DMS153 (cell line): ENCODE measurements at regions not wholly inside any gene's neighbourhood (a gene's known extent, or its start where the extent isn't known, plus 50 kb on each side); places are given as distances from the start of the nearest gene placed in this dataset.

ENCODE experiments used
- DNase-seq: peaks from one replicate; lab custom pipeline; 2025; lab: John Stamatoyannopoulos, UW

DNA sequence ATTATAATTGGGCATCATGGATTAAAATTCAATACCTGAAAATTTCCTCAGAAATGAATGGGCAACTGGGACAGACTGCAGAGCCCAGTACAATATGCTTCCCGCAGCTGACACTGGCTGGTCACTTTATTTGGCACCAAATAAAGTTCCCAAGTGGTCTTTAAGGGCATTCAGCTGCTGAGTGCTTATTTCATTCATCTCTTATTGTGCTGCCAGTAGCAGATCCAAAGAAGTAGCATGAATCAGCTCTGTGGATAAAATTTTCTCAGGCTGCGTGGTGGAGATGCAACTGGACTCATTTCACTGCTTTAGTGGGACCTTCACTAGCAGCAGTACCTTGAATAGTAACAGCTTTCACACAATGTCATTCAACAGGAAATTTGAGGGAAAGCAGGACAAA lies 226.3 kb upstream of the ADGRL2 start:
- no peak for DNase-seq

DNA sequence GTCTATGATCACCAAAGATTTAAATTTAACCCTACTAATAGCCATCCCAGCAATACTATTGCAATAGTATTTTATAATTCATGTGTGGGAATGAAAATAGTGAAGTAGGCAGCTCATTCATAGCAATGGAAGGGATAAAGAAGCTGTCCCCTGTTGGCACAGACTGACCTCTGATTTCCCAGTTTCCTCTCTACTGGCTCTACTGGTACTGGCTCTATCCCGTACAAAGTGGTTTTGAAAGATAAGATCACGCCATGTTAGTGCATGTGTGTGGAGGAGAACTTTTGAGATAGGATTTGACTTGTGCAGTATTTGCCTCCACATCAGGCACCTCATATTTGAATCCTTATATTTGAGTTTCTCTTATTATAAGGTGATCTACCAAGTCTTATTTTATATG lies 227.3 kb upstream of the ADGRL2 start:
- no peak for DNase-seq

- DNase-seq: no peak
These were observed 228.8 kb upstream of the ADGRL2 start for GRCh38 chr1:81571946-81572345.

DNA sequence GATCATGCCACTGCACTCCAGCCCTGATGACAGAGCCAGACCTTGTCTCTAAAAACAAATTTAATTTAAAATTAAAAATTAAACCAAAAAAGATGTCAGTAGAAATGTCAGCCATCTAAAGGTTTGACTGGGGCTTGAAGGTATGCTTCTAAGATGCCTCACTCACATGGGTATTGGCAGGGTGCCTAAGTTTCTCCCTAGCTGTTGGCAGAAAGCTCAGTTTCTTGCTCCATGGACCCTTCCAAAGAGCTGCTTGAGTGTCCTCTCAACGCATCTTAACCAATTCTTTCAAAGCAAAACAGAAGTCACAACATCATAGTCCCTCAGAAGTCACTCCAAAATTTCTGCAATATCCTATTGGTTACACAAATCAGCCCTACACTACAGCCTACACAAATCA lies 231.0 kb upstream of the ADGRL2 start:
- no peak for DNase-seq

GRCh38 chr1:81563632-81564031 lies 237.1 kb upstream of the ADGRL2 start:
- no peak for DNase-seq

DNA sequence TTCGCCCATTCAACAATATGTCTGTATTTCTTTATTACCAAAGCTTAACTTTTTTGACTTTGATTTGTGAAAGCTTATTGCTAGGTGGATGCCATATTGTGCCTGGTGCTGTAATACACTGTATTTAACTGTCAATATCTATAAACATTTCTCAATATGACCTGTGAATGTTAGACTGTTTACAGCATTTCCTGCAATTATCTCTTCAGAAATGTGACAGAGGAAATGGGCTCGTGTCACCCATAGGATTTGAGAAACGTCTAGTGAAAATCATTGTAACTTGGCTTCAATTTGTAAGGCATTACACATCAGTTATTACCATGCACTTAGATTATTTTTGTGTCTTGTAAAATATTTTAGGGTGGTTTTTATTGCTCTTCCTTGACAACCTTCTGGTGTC lies 237.8 kb upstream of the ADGRL2 start:
- no peak for DNase-seq

DNA sequence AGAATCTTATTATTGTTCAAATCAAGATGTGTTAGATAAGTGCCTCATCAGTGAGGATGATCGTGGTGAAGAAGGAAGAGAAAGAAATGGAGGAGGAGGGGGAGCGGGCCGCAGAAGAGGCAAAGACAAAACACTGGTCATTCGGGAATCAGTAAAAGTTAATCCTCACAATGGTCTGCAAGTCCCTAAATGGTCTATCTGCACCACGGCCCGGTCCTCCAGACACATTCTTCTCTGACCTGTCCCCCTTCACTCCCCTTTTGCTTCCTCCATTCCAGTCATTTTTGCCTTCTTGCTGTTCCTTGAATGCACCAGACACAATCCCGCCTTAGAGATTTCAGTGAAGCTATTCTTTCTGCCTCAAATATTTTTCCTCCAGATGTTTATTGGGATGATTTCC lies 240.1 kb upstream of the ADGRL2 start:
- DNase-seq: no peak

GRCh38 chr1:81559662-81560350 lies 240.9 kb upstream of the ADGRL2 start:
- DNase-seq: no peak

GRCh38 chr1:81558291-81559076 lies 242.2 kb upstream of the ADGRL2 start:
- no peak for DNase-seq

DNA sequence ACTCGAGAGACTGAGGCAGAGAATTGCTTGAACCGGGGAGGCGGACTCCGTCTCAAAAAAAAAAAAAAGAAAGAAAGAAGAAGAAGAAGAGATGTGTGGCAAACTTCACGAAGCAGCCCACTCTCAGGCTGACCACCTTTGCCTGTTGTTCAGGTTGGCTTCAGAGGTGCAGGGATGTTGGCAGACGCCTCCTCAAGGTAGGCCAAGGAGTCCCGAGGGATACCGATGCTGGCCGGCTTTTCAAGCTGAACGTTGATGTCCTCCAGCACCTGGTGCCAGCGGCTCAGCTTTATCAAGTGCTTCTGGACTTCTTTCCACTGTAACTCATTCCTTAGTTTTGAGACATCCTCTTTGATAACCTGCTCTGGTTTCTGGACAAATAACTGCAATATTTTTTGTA lies 243.8 kb upstream of the ADGRL2 start:
- DNase-seq: no peak

DNA sequence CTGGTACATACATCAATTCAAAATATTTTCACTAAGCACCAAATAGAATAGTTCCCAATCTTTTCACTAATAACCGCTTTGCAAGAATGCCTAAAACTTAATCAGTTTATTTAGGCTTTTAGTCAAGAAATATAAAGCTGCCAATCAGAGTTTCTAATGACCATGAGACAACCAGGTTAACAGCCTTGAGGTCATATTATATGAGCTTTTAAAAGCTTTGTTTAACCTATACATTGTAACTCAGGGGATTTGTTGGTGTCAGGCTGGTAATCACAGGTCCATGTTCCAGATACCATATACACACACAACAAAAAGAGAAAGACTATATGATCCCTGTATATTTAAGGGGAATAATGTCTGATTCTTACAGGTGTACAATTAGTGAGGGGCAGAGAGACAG lies 246.2 kb upstream of the ADGRL2 start:
- DNase-seq: no peak

DNA sequence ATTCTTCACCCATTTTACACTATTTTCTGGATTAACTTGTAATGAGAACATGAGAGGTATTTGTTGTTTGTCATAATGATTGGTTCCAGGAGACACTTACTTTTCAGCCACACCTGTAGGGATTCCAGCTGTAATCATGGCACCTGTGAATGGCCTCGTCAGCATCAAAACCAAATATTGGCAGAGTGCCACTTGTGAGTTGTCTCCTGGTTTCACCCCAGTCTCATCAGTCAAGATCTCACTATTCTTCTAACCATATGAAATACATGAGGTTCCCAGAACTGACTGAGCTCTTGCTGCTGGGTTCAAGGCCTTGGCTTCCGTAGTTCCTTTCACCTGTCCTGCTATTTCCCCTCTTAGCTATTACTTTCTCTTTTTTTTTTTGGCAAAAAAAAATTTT lies 246.6 kb upstream of the ADGRL2 start:
- DNase-seq: peak; percentile 60

GRCh38 chr1:81553503-81553902 lies 247.2 kb upstream of the ADGRL2 start:
- DNase-seq: no peak

DNA sequence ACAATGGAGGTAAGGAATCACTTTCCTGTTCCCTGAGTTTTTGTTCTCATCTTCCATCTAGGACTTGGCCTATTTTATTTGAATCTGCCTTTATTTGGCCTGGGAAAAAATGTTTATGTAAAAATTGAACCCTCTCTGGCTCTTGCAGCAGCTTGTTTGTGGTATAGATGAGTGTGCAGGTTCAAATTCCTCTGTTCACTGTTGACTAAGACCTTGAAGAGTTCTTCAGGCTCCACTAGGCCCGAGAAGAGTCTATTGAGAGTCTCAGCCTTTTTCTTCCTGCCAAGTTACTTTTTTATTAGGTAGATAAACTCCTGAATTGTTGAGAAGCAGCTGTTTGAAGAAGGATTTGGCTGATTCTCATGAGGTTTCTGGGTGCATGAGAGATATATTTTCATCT lies 248.8 kb upstream of the ADGRL2 start:
- no peak for DNase-seq

GRCh38 chr1:81550753-81551152 lies 250.0 kb upstream of the ADGRL2 start:
- peak; percentile 6 for DNase-seq

DNA sequence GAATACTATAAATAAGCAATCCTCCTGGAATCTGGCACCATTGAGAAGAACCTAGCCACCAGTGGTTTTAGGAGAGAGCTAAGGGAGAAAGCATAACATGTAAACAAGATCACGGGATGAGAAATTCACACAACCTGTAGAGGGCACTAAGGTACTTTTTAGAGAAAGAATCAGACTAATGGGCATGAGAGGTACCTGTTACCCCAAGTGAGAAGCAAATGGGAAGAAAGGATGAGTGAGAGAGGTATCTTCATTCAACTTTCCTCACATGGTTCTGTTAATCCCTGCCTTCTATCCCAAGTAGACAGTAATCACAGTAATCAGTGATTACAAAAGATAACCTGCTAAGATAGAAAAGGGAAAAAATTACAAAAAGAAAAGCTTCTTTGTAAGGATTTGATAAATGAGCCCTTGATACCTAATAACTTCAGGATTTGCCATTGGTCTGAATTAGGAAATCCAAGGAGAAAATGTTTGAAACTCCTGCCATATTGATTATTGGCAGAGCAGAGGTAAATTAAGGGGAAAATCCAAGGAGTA lies 251.1 kb upstream of the ADGRL2 start:
- DNase-seq: peak; percentile 49

- DNase-seq: no peak
These were observed 251.7 kb upstream of the ADGRL2 start for GRCh38 chr1:81548918-81549587.

DNA sequence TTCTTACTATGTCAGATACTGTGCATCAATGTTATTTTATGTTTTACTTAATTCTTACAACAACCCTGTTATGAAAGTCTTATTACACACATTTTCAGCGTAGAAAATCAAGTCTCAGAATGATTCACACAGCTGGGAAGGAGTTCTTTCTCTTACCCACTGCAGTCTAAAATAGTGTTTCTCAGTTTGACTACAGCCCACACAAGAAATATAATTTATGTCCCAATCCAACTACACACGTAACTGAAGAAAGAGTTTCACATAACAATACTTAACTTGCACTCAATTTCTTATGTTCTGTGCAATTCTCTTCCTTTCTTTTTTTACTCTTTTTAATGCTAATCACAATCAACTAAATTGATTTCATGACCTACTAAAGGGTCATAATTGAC lies 252.8 kb upstream of the ADGRL2 start:
- no peak for DNase-seq

- DNase-seq: no peak
These were observed 253.3 kb upstream of the ADGRL2 start for GRCh38 chr1:81547261-81547911.

DNA sequence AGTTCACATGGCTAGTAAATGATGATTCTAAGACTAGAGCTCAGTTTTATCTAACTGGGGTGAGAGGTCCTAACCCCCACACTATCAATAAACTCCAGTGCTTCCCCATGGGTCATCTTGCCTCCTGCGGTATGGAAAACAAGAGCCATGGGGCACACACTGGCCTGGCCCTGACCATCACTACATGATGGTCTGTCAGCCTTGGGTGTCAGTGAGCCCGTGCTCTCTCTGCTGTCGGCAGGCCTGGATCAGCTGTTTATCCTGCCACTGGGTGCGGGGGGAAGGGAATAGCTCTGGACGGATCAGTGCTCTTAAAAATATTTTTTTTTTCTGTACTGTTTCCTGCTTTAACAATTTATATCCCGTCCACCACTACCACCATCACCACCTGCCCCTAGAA lies 255.0 kb upstream of the ADGRL2 start:
- no peak for DNase-seq

DNA sequence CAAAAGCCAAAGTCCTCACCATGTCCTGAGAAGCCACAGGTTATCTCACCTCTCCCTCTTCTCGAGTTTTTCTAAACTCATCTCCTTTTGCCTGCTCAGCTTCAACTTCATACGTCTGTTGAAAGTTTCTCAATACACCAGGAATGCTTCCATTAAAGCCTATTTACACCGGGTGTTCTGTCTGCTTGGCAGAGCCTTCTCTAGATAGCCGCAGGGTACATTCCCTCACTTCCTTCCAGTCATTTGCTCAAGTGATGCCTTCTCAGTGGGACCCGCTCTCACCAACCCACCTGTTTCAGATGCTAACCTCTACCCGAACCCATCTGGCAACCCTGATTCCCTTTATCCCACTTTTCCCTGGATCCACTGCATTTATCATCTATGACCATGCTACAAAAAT lies 257.0 kb upstream of the ADGRL2 start:
- DNase-seq: no peak

- DNase-seq: no peak
These were observed 258.5 kb upstream of the ADGRL2 start for GRCh38 chr1:81542196-81542595.
